ENCODE measurements at regions not wholly inside any gene's neighbourhood (a gene's known extent, or its start where the extent isn't known, plus 50 kb on each side); places are given as distances from the start of the nearest gene placed in this dataset.

- no peaks in the 10 kb centered on the region for H3K36me3 ChIP-seq (ENCODE audit: insufficient read depth, low read length)
- H3K4me1 ChIP-seq (ENCODE audit: insufficient read depth, low read length) = no peaks in the 10 kb centered on the region
- peak overlapping the region; percentile 79 for H2AFZ ChIP-seq (ENCODE audit: low read depth, low read length)
- H3K79me2 ChIP-seq (ENCODE audit: insufficient read depth, low read length) = no peaks in the 10 kb centered on the region
- H3K4me3 Mint-ChIP-seq (ENCODE audit: unreplicated experiment) = no peak overlapping the region
- FAIRE-seq (no peak), DNase-seq (ENCODE audit: low read depth) (no peak)
- TF ChIP-seq CTCF (IDR thresholded peaks at IDR 0.05; ENCODE audit: insufficient read depth, low read depth, low read length) (no peak), EZH2 (IDR thresholded peaks at IDR 0.05; ENCODE audit: insufficient read depth, low read length) (no peak)
- peak overlapping the region; percentile 13 for H3K27ac Mint-ChIP-seq (ENCODE audit: unreplicated experiment)
- peak overlapping the region; percentile 82 for H3K4me2 ChIP-seq (ENCODE audit: low read length)
- no peaks in the 10 kb centered on the region for H3K9me3 ChIP-seq (ENCODE audit: insufficient read depth, low read depth, low read length)
- H3K4me3 ChIP-seq (ENCODE audit: insufficient read depth, low read depth, low read length) = peak overlapping the region; percentile 38
- H3K27me3 Mint-ChIP-seq (ENCODE audit: low read depth, unreplicated experiment) = no peaks in the 10 kb centered on the region
- peaks cover 12% of the 10 kb centered on the region for H3K4me1 Mint-ChIP-seq (ENCODE audit: low read depth, unreplicated experiment)
- no peak overlapping the region for H3K27ac ChIP-seq (ENCODE audit: low read depth, low read length)
- no peaks in the 10 kb centered on the region for H3K27me3 ChIP-seq (ENCODE audit: insufficient read depth, low read length)
- no peaks in the 10 kb centered on the region for H3K36me3 Mint-ChIP-seq (ENCODE audit: low read depth, unreplicated experiment)
- H3K9me3 Mint-ChIP-seq (ENCODE audit: unreplicated experiment) = no peaks in the 10 kb centered on the region
- no peak overlapping the region for H3K9ac ChIP-seq (ENCODE audit: low read length)
- no peaks in the 10 kb centered on the region for H4K20me1 ChIP-seq (ENCODE audit: insufficient read depth, low read length)
Observed at GRCh38 chr4:104394406-104395167, 100.1 kb downstream of the CXXC4 start.

- Mint-ChIP-seq H3K27ac (ENCODE audit: unreplicated experiment) (no peak overlapping the region), H3K27me3 (ENCODE audit: low read depth, unreplicated experiment) (no peaks in the 10 kb centered on the region), H3K4me3 (ENCODE audit: unreplicated experiment) (no peak overlapping the region), H3K4me1 (ENCODE audit: low read depth, unreplicated experiment) (peaks cover 12% of the 10 kb centered on the region), H3K9me3 (ENCODE audit: unreplicated experiment) (no peaks in the 10 kb centered on the region), H3K36me3 (ENCODE audit: low read depth, unreplicated experiment) (no peaks in the 10 kb centered on the region)
- Histone ChIP-seq H4K20me1 (ENCODE audit: insufficient read depth, low read length) (no peaks in the 10 kb centered on the region), H3K36me3 (ENCODE audit: insufficient read depth, low read length) (no peaks in the 10 kb centered on the region), H3K79me2 (ENCODE audit: insufficient read depth, low read length) (no peaks in the 10 kb centered on the region), H3K4me2 (ENCODE audit: low read length) (peak overlapping the region; percentile 82), H3K27ac (ENCODE audit: low read depth, low read length) (no peak overlapping the region), H2AFZ (ENCODE audit: low read depth, low read length) (no peak overlapping the region), H3K9ac (ENCODE audit: low read length) (no peak overlapping the region), H3K4me1 (ENCODE audit: insufficient read depth, low read length) (no peaks in the 10 kb centered on the region), H3K9me3 (ENCODE audit: insufficient read depth, low read depth, low read length) (no peaks in the 10 kb centered on the region), H3K27me3 (ENCODE audit: insufficient read depth, low read length) (no peaks in the 10 kb centered on the region), H3K4me3 (ENCODE audit: insufficient read depth, low read depth, low read length) (no peak overlapping the region)
- TF ChIP-seq EZH2 (IDR thresholded peaks at IDR 0.05; ENCODE audit: insufficient read depth, low read length) (no peak), CTCF (IDR thresholded peaks at IDR 0.05; ENCODE audit: insufficient read depth, low read depth, low read length) (no peak)
- DNase-seq (ENCODE audit: low read depth) = no peak
- no peak for FAIRE-seq
Observed at GRCh38 chr4:104393655-104394324, 100.9 kb downstream of the CXXC4 start.

DNA sequence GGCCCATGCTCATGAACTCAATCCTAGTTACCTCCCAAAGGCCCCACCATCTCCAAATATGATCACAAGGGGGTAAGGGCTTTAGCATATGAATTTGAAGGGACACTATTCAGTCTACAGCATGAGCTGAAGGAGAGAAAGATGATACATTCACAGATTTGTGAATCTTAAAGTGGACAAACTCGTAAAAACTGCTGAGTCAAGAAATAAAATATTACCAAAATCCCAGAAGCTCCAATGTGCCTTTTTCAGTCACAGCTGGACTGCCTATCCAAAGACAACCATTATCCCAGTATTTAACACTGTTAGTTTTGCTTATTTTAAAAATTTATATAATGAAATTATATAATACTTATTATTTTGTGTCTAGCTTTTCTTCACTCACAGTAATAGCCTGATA lies 109.0 kb downstream of the CXXC4 start:
- H3K9ac ChIP-seq (ENCODE audit: low read length) = no peak overlapping the region
- H3K4me1 ChIP-seq (ENCODE audit: insufficient read depth, low read length) = no peaks in the 10 kb centered on the region
- H3K27ac Mint-ChIP-seq (ENCODE audit: unreplicated experiment) = no peak overlapping the region
- no peaks in the 10 kb centered on the region for H3K9me3 Mint-ChIP-seq (ENCODE audit: unreplicated experiment)
- H3K4me3 ChIP-seq (ENCODE audit: insufficient read depth, low read depth, low read length) = no peak overlapping the region
- H3K9me3 ChIP-seq (ENCODE audit: insufficient read depth, low read depth, low read length) = no peaks in the 10 kb centered on the region
- TF ChIP-seq EZH2 (IDR thresholded peaks at IDR 0.05; ENCODE audit: insufficient read depth, low read length) (no peak), CTCF (IDR thresholded peaks at IDR 0.05; ENCODE audit: insufficient read depth, low read depth, low read length) (no peak)
- no peaks in the 10 kb centered on the region for H3K79me2 ChIP-seq (ENCODE audit: insufficient read depth, low read length)
- no peaks in the 10 kb centered on the region for H3K36me3 ChIP-seq (ENCODE audit: insufficient read depth, low read length)
- H4K20me1 ChIP-seq (ENCODE audit: insufficient read depth, low read length) = no peaks in the 10 kb centered on the region
- H3K4me2 ChIP-seq (ENCODE audit: low read length) = no peak overlapping the region
- H3K36me3 Mint-ChIP-seq (ENCODE audit: low read depth, unreplicated experiment) = no peaks in the 10 kb centered on the region
- no peak for DNase-seq (ENCODE audit: low read depth)
- no peak overlapping the region for H2AFZ ChIP-seq (ENCODE audit: low read depth, low read length)
- H3K4me1 Mint-ChIP-seq (ENCODE audit: low read depth, unreplicated experiment) = no peaks in the 10 kb centered on the region
- no peaks in the 10 kb centered on the region for H3K27me3 Mint-ChIP-seq (ENCODE audit: low read depth, unreplicated experiment)
- no peak for FAIRE-seq
- H3K27me3 ChIP-seq (ENCODE audit: insufficient read depth, low read length) = no peaks in the 10 kb centered on the region
- H3K4me3 Mint-ChIP-seq (ENCODE audit: unreplicated experiment) = no peak overlapping the region
- no peak overlapping the region for H3K27ac ChIP-seq (ENCODE audit: low read depth, low read length)
